ENCODE measurements at regions not wholly inside any gene's neighbourhood (a gene's known extent, or its start where the extent isn't known, plus 50 kb on each side); places are given as distances from the start of the nearest gene placed in this dataset.

- Histone ChIP-seq H3K36me3 (ENCODE audit: control insufficient read depth, insufficient read depth, low read length) (no peaks in the 10 kb centered on the region), H3K4me3 (ENCODE audit: low read depth, low read length) (no peak overlapping the region), H3K27me3 (replicated peaks; ENCODE audit: control insufficient read depth, insufficient read depth, low read length) (no peaks in the 10 kb centered on the region), H3K4me1 (no peaks in the 10 kb centered on the region), H3K9me3 (no peaks in the 10 kb centered on the region)
- no peaks in the 10 kb centered on the region for H3K36me3 Mint-ChIP-seq (ENCODE audit: insufficient read depth, unreplicated experiment)
- ChIA-PET CTCF (no interaction called here), POLR2A (no interaction called here)
- no peaks in the 10 kb centered on the region for H3K27me3 Mint-ChIP-seq (ENCODE audit: insufficient read depth, unreplicated experiment)
- H3K4me1 Mint-ChIP-seq (ENCODE audit: low read depth, unreplicated experiment), result no peaks in the 10 kb centered on the region
- intact Hi-C loops (cut with micrococcal nuclease; ENCODE audit: unreplicated experiment), result no loop called here
- H3K4me3 Mint-ChIP-seq (ENCODE audit: unreplicated experiment), result no peak overlapping the region
- H3K9me3 Mint-ChIP-seq (ENCODE audit: unreplicated experiment), result no peaks in the 10 kb centered on the region
- DNase-seq, result no peak
- no peak overlapping the region for H3K27ac Mint-ChIP-seq (ENCODE audit: unreplicated experiment)
- no TSS peak for BruUV-seq (replicated peaks)
- TF ChIP-seq CTCF (IDR thresholded peaks at IDR 0.05; ENCODE audit: insufficient read depth in 1 of 2, low read depth in 1 of 2, low read length in 1 of 2, severe bottlenecking in 1 of 2, unreplicated experiment in 1 of 2), result no peak
These were observed 607.8 kb upstream of the ADGRL2 start for GRCh38 chr1:81192647-81193642.

GRCh38 chr1:81190003-81190402, 610.7 kb upstream of the ADGRL2 start:
- H3K4me1 ChIP-seq, result no peaks in the 10 kb centered on the region
- H3K27me3 ChIP-seq (replicated peaks; ENCODE audit: control insufficient read depth, insufficient read depth, low read length), result no peaks in the 10 kb centered on the region
- no peak overlapping the region for H3K27ac Mint-ChIP-seq (ENCODE audit: unreplicated experiment)
- no peak overlapping the region for H3K4me3 Mint-ChIP-seq (ENCODE audit: unreplicated experiment)
- H3K4me1 Mint-ChIP-seq (ENCODE audit: low read depth, unreplicated experiment), result no peaks in the 10 kb centered on the region
- no peak overlapping the region for H3K4me3 ChIP-seq (ENCODE audit: low read depth, low read length)
- no peaks in the 10 kb centered on the region for H3K9me3 ChIP-seq
- no peaks in the 10 kb centered on the region for H3K9me3 Mint-ChIP-seq (ENCODE audit: unreplicated experiment)
- ChIA-PET CTCF (no interaction called here), POLR2A (no interaction called here)
- no peak for TF ChIP-seq CTCF (IDR thresholded peaks at IDR 0.05; ENCODE audit: insufficient read depth in 1 of 2, low read depth in 1 of 2, low read length in 1 of 2, severe bottlenecking in 1 of 2, unreplicated experiment in 1 of 2)
- no peaks in the 10 kb centered on the region for H3K36me3 Mint-ChIP-seq (ENCODE audit: insufficient read depth, unreplicated experiment)
- intact Hi-C loops (cut with micrococcal nuclease; ENCODE audit: unreplicated experiment), result no loop called here
- no peak for DNase-seq
- no peaks in the 10 kb centered on the region for H3K36me3 ChIP-seq (ENCODE audit: control insufficient read depth, insufficient read depth, low read length)
- no TSS peak for BruUV-seq (replicated peaks)
- no peaks in the 10 kb centered on the region for H3K27me3 Mint-ChIP-seq (ENCODE audit: insufficient read depth, unreplicated experiment)

GRCh38 chr1:81187635-81188034, 613.1 kb upstream of the ADGRL2 start:
- no peak for TF ChIP-seq CTCF (IDR thresholded peaks at IDR 0.05; ENCODE audit: insufficient read depth in 1 of 2, low read depth in 1 of 2, low read length in 1 of 2, severe bottlenecking in 1 of 2, unreplicated experiment in 1 of 2)
- Histone ChIP-seq H3K36me3 (ENCODE audit: control insufficient read depth, insufficient read depth, low read length) (no peaks in the 10 kb centered on the region), H3K4me1 (no peaks in the 10 kb centered on the region), H3K27me3 (replicated peaks; ENCODE audit: control insufficient read depth, insufficient read depth, low read length) (no peaks in the 10 kb centered on the region), H3K4me3 (ENCODE audit: low read depth, low read length) (no peak overlapping the region), H3K9me3 (no peaks in the 10 kb centered on the region)
- Mint-ChIP-seq H3K4me3 (ENCODE audit: unreplicated experiment) (no peak overlapping the region), H3K36me3 (ENCODE audit: insufficient read depth, unreplicated experiment) (no peaks in the 10 kb centered on the region), H3K4me1 (ENCODE audit: low read depth, unreplicated experiment) (no peaks in the 10 kb centered on the region), H3K27ac (ENCODE audit: unreplicated experiment) (no peak overlapping the region), H3K9me3 (ENCODE audit: unreplicated experiment) (no peaks in the 10 kb centered on the region), H3K27me3 (ENCODE audit: insufficient read depth, unreplicated experiment) (no peaks in the 10 kb centered on the region)
- intact Hi-C loops (cut with micrococcal nuclease; ENCODE audit: unreplicated experiment), result no loop called here
- BruUV-seq (replicated peaks), result no TSS peak
- POLR2A ChIA-PET, result no interaction called here
- CTCF ChIA-PET, result no interaction called here
- DNase-seq, result no peak

All from Caco-2 (cell line).